ENCODE measurements at regions not wholly inside any gene's neighbourhood (a gene's known extent, or its start where the extent isn't known, plus 50 kb on each side); places are given as distances from the start of the nearest gene placed in this dataset.

DNA sequence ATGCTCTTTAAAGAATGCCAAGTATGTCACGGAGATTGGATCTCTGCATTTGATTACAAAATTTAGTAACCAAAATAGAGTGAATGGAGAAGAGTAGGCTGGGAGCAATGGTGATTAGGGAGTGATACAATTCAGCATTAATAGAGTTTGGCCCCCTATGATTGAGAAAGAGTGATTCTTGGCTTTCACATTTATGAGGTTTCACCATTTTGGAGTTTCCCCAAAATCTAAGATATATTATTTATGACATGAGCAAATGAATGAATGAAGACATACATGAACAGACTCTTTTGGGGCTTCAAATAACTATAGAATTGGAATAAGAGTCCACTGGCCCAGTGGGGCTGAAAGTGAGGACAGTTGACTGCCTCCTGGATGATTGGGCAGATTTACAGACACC lies 255.2 kb downstream of the LPIN1 start:
- no peak for TF ChIP-seq CTCF (IDR thresholded peaks at IDR 0.05)
- no peak for TF ChIP-seq POLR2A (IDR thresholded peaks at IDR 0.05)
- no peak for TF ChIP-seq EP300 (IDR thresholded peaks at IDR 0.05)

Data from tibial nerve (tissue), 4 donors.